Fibroblast of lung (primary cell): ENCODE measurements at regions not wholly inside any gene's neighbourhood (a gene's known extent, or its start where the extent isn't known, plus 50 kb on each side); places are given as distances from the start of the nearest gene placed in this dataset.

Experiments
- EZH2 ChIP-seq: IDR thresholded peaks from 2 replicates; pipeline ENCODE4 v1.5.1; 2012; ENCODE audit warnings: low read length, control low read depth, mild to moderate bottlenecking; ENCODE audit errors: missing control alignments
- TF ChIP-seq, protein P1 (sequence below), 2 donors: IDR thresholded peaks in 1 of 2; conservative IDR thresholded peaks in 1 of 2; 1 replicate in 1 of 2; 2 replicates in 1 of 2; pipeline ENCODE4 v1.5.1; 2011 to 2012; ENCODE audit warnings: low read length in 2 of 2, control low read depth in 1 of 2, inconsistent platforms in 1 of 2, low read depth in 1 of 2, mild to moderate bottlenecking in 1 of 2

DNA sequence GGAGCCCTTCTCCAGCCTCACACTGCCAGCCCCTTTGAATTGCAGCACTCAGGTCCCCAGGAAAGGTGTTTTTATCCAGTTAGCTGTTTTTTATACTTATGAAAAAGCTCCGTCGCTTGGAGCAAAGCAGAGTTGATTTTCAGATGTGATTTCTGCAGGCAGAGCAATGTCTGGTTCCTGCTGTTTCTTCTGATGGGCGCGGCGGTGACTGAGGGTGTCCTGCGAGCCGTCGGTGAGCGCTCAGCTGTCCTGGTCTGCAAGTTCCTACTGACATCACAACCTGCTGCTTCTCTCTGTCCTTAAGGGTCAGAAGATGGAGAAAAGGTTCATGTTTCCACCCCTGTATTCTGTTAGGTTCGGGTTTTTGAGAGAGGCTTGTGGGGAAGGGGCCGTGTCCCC, 109.6 kb upstream of the FAM20C start:
- TF ChIP-seq EZH2: no peak
- TF ChIP-seq, protein P1, sequence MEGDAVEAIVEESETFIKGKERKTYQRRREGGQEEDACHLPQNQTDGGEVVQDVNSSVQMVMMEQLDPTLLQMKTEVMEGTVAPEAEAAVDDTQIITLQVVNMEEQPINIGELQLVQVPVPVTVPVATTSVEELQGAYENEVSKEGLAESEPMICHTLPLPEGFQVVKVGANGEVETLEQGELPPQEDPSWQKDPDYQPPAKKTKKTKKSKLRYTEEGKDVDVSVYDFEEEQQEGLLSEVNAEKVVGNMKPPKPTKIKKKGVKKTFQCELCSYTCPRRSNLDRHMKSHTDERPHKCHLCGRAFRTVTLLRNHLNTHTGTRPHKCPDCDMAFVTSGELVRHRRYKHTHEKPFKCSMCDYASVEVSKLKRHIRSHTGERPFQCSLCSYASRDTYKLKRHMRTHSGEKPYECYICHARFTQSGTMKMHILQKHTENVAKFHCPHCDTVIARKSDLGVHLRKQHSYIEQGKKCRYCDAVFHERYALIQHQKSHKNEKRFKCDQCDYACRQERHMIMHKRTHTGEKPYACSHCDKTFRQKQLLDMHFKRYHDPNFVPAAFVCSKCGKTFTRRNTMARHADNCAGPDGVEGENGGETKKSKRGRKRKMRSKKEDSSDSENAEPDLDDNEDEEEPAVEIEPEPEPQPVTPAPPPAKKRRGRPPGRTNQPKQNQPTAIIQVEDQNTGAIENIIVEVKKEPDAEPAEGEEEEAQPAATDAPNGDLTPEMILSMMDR (conservative IDR thresholded peaks at IDR 0.05 in 1 of 2, IDR thresholded peaks at IDR 0.05 in 1 of 2; ENCODE audit: low read depth in 1 of 2, low read length in 2 of 2): no peak
